ENCODE measurements at regions not wholly inside any gene's neighbourhood (a gene's known extent, or its start where the extent isn't known, plus 50 kb on each side); places are given as distances from the start of the nearest gene placed in this dataset.

DNA sequence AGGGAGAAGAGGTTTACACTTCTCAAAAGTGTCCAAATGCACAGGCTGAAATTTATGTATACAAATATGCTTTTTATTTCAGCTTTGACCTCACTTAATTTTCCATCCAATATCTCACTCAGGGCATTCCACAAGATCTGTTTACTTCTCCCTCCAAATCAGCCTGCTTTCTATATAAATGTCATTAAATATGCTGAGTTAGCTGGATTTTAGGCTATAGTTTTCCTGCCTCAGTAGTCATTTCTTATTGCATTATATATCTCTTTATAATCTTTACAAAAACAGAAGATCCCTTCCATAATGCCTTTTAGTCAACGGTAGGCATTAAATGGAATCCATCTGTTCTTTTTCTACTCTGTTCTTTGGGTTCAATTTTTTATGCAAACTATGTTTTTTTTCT is 71.7 kb upstream of the KCND2 start:
- ATAC-seq (no peak), DNase-seq (ENCODE audit: low read depth, low spot score) (no peak), FAIRE-seq (no peak)
- Histone ChIP-seq H3K79me2 (ENCODE audit: control insufficient read depth, insufficient read depth, low read length) (no peaks in the 10 kb centered on the region), H3K9ac (ENCODE audit: control insufficient read depth, insufficient read depth, low read length) (no peak overlapping the region), H3K27ac (ENCODE audit: control insufficient read depth, insufficient read depth) (no peak overlapping the region), H3K4me2 (ENCODE audit: control insufficient read depth, insufficient read depth) (no peak overlapping the region), H3K9me3 (replicated peaks; ENCODE audit: control insufficient read depth, insufficient read depth, low read length) (no peaks in the 10 kb centered on the region), H3K4me3 (no peak overlapping the region), H4K20me1 (ENCODE audit: control insufficient read depth, insufficient read depth) (no peaks in the 10 kb centered on the region), H3K4me1 (ENCODE audit: control insufficient read depth, insufficient read depth, low read length) (no peaks in the 10 kb centered on the region), H3K36me3 (ENCODE audit: control insufficient read depth in 2 of 2, insufficient read depth in 2 of 2, low read length in 1 of 2) (no peaks in the 10 kb centered on the region), H3K27me3 (replicated peaks in 1 of 2; ENCODE audit: control insufficient read depth in 2 of 2, insufficient read depth in 2 of 2, low read length in 1 of 2) (no peaks in the 10 kb centered on the region), H2AFZ (ENCODE audit: control insufficient read depth, low read depth, low read length) (no peak overlapping the region)
- CTCF ChIA-PET: no interaction called here
- POLR2A ChIA-PET: no interaction called here
- TF ChIP-seq ZNF24 (IDR thresholded peaks at IDR 0.05) (no peak), POLR2A (IDR thresholded peaks at IDR 0.05; ENCODE audit: low read depth, low read length) (no peak)
- WGBS (ENCODE audit: insufficient coverage, insufficient replicate concordance, low lambda C conversion rate, missing lambda C conversion rate): 4% methylated on average over 1 of the region's 1 CpG
- RAD21 ChIA-PET (ENCODE audit: unreplicated experiment): no interaction called here
- SMC1A ChIA-PET (ENCODE audit: uncharacterized antibody, unreplicated experiment): no interaction called here
- no TSS peak for BruUV-seq (replicated peaks)
- intact Hi-C loops (cut with micrococcal nuclease; ENCODE audit: unreplicated experiment) (no loop called here), in situ Hi-C loops (cut with MboI) (no loop called here)

DNA sequence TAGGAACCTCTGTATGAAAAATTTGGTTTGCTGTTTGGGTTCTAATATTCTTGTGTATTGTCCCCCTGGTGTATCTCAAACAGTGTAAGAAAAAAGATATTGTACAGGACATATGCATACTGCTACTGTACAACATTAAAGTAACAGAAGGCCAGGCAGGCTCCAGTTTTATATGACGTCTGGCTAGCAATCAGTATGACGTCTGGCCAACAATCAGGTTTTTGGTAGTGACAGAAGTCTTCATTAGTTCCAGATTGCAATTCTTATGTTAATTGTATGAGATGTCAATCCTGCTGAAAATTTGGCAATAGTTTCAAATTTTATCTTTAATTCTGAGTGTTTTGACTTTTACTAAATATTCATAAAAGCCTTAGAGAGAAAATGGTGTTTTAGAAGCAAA is 67.9 kb upstream of the KCND2 start:
- H3K79me2 ChIP-seq (ENCODE audit: control insufficient read depth, insufficient read depth, low read length): no peaks in the 10 kb centered on the region
- 26% methylated on average over 2 of the region's 2 CpGs for WGBS (ENCODE audit: insufficient coverage, insufficient replicate concordance, low lambda C conversion rate, missing lambda C conversion rate)
- FAIRE-seq (no peak), ATAC-seq (no peak), DNase-seq (ENCODE audit: low read depth, low spot score) (no peak)
- ChIA-PET RAD21 (ENCODE audit: unreplicated experiment) (no interaction called here), SMC1A (ENCODE audit: uncharacterized antibody, unreplicated experiment) (interaction anchor here (0.8 to 1.2 kb wide), 2 partner anchors 116 to 269 kb away, joined by 3 read pairs; no protein-coding TSS in a partner anchor), CTCF (no interaction called here), POLR2A (no interaction called here)
- H2AFZ ChIP-seq (ENCODE audit: control insufficient read depth, low read depth, low read length): no peak overlapping the region
- H3K9ac ChIP-seq (ENCODE audit: control insufficient read depth, insufficient read depth, low read length): no peak overlapping the region
- H3K27ac ChIP-seq (ENCODE audit: control insufficient read depth, insufficient read depth): no peak overlapping the region
- no peaks in the 10 kb centered on the region for H4K20me1 ChIP-seq (ENCODE audit: control insufficient read depth, insufficient read depth)
- intact Hi-C loops (cut with micrococcal nuclease; ENCODE audit: unreplicated experiment) (no loop called here), in situ Hi-C loops (cut with MboI) (no loop called here)
- BruUV-seq (replicated peaks): no TSS peak
- no peak overlapping the region for H3K4me2 ChIP-seq (ENCODE audit: control insufficient read depth, insufficient read depth)
- H3K4me1 ChIP-seq (ENCODE audit: control insufficient read depth, insufficient read depth, low read length): no peaks in the 10 kb centered on the region
- no peak for TF ChIP-seq JUNB (IDR thresholded peaks at IDR 0.05)
- TF ChIP-seq, protein P1, sequence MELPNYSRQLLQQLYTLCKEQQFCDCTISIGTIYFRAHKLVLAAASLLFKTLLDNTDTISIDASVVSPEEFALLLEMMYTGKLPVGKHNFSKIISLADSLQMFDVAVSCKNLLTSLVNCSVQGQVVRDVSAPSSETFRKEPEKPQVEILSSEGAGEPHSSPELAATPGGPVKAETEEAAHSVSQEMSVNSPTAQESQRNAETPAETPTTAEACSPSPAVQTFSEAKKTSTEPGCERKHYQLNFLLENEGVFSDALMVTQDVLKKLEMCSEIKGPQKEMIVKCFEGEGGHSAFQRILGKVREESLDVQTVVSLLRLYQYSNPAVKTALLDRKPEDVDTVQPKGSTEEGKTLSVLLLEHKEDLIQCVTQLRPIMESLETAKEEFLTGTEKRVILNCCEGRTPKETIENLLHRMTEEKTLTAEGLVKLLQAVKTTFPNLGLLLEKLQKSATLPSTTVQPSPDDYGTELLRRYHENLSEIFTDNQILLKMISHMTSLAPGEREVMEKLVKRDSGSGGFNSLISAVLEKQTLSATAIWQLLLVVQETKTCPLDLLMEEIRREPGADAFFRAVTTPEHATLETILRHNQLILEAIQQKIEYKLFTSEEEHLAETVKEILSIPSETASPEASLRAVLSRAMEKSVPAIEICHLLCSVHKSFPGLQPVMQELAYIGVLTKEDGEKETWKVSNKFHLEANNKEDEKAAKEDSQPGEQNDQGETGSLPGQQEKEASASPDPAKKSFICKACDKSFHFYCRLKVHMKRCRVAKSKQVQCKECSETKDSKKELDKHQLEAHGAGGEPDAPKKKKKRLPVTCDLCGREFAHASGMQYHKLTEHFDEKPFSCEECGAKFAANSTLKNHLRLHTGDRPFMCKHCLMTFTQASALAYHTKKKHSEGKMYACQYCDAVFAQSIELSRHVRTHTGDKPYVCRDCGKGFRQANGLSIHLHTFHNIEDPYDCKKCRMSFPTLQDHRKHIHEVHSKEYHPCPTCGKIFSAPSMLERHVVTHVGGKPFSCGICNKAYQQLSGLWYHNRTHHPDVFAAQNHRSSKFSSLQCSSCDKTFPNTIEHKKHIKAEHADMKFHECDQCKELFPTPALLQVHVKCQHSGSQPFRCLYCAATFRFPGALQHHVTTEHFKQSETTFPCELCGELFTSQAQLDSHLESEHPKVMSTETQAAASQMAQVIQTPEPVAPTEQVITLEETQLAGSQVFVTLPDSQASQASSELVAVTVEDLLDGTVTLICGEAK (IDR thresholded peaks at IDR 0.05; ENCODE audit: borderline replicate concordance): no peak
- TF ChIP-seq YBX1 (IDR thresholded peaks at IDR 0.05): no peak
- no peak for TF ChIP-seq NR2C2 (IDR thresholded peaks at IDR 0.05; ENCODE audit: borderline replicate concordance, control insufficient read depth, insufficient read length, low read depth)
- TF ChIP-seq, protein P2, sequence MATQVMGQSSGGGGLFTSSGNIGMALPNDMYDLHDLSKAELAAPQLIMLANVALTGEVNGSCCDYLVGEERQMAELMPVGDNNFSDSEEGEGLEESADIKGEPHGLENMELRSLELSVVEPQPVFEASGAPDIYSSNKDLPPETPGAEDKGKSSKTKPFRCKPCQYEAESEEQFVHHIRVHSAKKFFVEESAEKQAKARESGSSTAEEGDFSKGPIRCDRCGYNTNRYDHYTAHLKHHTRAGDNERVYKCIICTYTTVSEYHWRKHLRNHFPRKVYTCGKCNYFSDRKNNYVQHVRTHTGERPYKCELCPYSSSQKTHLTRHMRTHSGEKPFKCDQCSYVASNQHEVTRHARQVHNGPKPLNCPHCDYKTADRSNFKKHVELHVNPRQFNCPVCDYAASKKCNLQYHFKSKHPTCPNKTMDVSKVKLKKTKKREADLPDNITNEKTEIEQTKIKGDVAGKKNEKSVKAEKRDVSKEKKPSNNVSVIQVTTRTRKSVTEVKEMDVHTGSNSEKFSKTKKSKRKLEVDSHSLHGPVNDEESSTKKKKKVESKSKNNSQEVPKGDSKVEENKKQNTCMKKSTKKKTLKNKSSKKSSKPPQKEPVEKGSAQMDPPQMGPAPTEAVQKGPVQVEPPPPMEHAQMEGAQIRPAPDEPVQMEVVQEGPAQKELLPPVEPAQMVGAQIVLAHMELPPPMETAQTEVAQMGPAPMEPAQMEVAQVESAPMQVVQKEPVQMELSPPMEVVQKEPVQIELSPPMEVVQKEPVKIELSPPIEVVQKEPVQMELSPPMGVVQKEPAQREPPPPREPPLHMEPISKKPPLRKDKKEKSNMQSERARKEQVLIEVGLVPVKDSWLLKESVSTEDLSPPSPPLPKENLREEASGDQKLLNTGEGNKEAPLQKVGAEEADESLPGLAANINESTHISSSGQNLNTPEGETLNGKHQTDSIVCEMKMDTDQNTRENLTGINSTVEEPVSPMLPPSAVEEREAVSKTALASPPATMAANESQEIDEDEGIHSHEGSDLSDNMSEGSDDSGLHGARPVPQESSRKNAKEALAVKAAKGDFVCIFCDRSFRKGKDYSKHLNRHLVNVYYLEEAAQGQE (IDR thresholded peaks at IDR 0.05; ENCODE audit: low read depth, low read length): no peak
- no peaks in the 10 kb centered on the region for H3K9me3 ChIP-seq (replicated peaks; ENCODE audit: control insufficient read depth, insufficient read depth, low read length)
- no peak overlapping the region for H3K4me3 ChIP-seq
- H3K36me3 ChIP-seq (ENCODE audit: control insufficient read depth in 2 of 2, insufficient read depth in 2 of 2, low read length in 1 of 2): no peaks in the 10 kb centered on the region
- H3K27me3 ChIP-seq (replicated peaks in 1 of 2; ENCODE audit: control insufficient read depth in 2 of 2, insufficient read depth in 2 of 2, low read length in 1 of 2): no peaks in the 10 kb centered on the region
